ENCODE measurements at regions not wholly inside any gene's neighbourhood (a gene's known extent, or its start where the extent isn't known, plus 50 kb on each side); places are given as distances from the start of the nearest gene placed in this dataset.

DNA sequence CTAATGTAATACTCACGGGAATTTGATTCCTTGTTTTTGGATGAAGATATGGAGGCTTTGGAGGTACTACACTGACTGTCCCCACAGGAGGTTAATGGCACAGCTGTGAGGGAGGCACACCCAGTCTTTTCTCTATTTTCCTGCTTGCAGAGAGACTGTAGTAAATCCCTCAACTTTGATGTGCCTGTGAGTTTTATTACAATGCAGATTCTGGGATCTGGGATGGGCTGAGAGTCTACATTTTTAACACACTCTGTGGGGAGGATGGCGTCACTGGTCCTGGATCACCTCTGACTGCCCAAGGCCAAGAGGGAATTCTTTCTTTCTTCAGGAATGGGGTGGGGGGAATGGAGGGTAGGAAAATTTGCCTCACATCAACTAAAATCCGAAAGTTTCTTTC is 80.2 kb upstream of the NTM start:
- no peak for ATAC-seq
- no peak for DNase-seq (ENCODE audit: low spot score)

GRCh38 chr11:131295986-131296385 is 74.4 kb upstream of the NTM start:
- DNase-seq (ENCODE audit: low spot score) (no peak), ATAC-seq (no peak)

- DNase-seq (ENCODE audit: low spot score): no peak
- ATAC-seq: no peak
Measured at GRCh38 chr11:131297441-131297840, 73.0 kb upstream of the NTM start.

DNA sequence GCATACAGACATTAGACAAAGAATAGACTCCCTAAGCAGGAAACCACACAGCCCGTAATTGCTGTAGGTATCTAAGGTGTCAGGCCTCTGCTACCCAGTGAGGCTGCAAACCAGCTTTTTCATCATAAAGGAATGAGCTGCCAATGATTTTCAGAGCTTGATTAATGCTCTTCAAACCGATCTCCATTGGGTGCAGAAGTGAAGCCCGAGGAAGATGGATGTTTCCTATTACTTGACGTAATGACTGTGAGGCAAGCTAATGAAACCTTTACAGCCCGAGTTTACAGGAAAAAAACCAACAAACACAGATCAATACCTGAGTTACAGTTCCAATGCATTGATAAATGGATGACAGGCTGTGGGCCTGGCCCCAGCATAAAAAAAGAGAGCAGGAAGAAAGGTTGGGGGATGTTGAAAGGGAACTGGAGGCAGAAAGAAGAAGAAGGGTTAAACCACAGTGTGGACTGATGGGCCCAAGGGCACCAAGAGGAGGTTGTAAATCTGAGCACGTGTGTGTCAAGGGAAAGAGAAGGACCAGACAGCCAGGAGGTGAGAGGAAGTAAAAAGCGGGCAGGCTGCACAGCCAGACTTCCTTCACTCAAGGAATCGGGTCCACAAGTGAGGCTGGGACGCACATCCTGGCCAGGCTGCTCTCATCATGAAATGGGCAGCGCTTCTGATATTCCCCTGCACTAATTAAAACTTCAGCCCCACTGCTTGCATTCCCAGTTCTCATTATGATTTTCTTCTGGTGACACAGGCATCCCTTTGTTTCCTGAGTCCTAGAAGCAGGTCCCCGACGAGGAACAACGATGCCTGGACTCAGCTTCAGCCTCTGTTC is 70.6 kb upstream of the NTM start:
- no peak for ATAC-seq

GRCh38 chr11:131300439-131300717 is 70.0 kb upstream of the NTM start:
- DNase-seq (ENCODE audit: low spot score) (no peak), ATAC-seq (no peak)

More for the DNA sequence above, 70.6 kb upstream of the NTM start:
- DNase-seq (ENCODE audit: low spot score): no peak

GRCh38 chr11:131301306-131301705 is 69.1 kb upstream of the NTM start:
- DNase-seq (ENCODE audit: low spot score) (no peak), ATAC-seq (no peak)

- DNase-seq (ENCODE audit: low spot score) (no peak), ATAC-seq (no peak)
Measured at GRCh38 chr11:131302836-131303235, 67.6 kb upstream of the NTM start.

DNA sequence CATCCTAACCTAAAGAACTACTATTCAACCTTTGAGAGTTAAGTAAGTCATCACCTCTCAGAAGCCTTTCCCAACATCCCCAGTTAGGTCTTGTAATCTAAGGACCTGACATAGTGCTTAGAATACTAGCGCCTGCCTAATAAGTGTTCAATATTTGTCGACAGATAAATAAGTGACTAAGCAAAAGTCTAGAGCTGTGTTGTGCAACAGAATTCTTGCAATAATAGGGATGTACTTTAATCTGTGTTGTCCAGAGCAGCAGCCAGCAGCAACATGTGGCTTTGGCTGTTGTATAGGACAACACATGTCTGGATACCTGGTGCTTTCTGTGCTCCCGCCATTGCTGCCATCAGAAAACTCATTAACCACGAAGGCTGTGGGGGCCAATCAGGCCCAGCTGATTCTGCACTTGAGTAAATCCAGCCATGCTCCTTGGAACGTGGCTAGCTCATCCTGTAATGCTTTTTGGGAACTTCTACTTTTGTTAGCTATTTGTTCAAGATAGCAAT is 66.8 kb upstream of the NTM start:
- ATAC-seq (peak; percentile 47), DNase-seq (ENCODE audit: low spot score) (no peak)

- DNase-seq (ENCODE audit: low spot score) (no peak), ATAC-seq (no peak)
Measured at GRCh38 chr11:131305005-131305404, 65.4 kb upstream of the NTM start.

- DNase-seq (ENCODE audit: low spot score): no peak
- ATAC-seq: no peak
Measured at GRCh38 chr11:131307506-131307905, 62.9 kb upstream of the NTM start.

- DNase-seq (ENCODE audit: low spot score) (no peak), ATAC-seq (no peak)
Measured at GRCh38 chr11:131309776-131310175, 60.6 kb upstream of the NTM start.

GRCh38 chr11:131311776-131312514 is 58.5 kb upstream of the NTM start:
- DNase-seq (ENCODE audit: low spot score) (no peak), ATAC-seq (no peak)
